ENCODE measurements at regions not wholly inside any gene's neighbourhood (a gene's known extent, or its start where the extent isn't known, plus 50 kb on each side); places are given as distances from the start of the nearest gene placed in this dataset.

DNA sequence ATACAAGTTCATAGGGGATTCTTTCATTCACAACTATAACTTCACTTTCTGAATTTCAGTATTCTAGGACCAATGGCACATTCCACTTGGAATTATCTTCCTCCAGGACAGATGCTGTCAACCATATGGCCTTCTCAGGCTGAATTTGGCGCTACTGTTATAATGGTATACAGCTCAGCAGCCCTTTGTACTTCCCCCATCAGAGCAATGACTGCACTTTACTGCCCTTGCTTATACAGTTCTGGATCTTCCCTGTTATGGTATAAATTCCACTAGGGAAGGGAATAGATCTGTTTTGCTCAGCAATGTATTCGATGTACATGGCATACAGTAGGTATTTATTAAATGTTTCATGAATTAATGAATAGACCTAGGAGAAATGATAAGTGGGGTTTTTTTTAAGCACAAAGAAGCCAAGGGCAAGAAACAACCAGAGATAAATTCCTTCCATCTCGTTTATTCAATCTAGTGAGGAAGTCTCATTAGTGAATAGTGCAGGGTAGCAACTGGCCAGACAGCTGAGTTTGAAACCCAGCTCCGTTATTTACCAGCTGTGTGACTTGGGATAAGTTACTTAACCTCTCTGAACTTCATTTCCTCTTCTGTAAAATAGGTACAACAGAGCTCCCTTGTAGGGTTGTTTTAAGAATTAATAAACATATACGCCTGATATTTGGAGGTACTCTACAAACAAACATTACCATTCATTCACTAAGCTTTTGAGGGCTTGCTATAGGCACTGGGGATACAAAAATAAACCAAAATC lies 97.1 kb upstream of the PRDM1 start:
- Histone ChIP-seq H3K9me3 (no peaks in the 10 kb centered on the region), H2AFZ (ENCODE audit: low read depth) (no peak overlapping the region; the same call in 1 of the 2 replicates), H4K20me1 (ENCODE audit: insufficient read depth) (no peaks in the 10 kb centered on the region), H3K4me1 (ENCODE audit: control insufficient read depth in 1 of 2, insufficient read depth in 2 of 2, low read depth in 1 of 2, low read length in 1 of 2) (peaks cover 6 to 17% of the 10 kb centered on the region in 2 experiments; a peak in 2 of 4 replicates), H3K9ac (no peak overlapping the region), H3K9me2 (no peaks in the 10 kb centered on the region), H3K36me3 (replicated peaks in 1 of 2; ENCODE audit: control insufficient read depth in 1 of 2, insufficient read depth in 2 of 2, low read length in 1 of 2) (no peaks in the 10 kb centered on the region), H3K27me3 (ENCODE audit: insufficient read depth) (no peaks in the 10 kb centered on the region), H3K79me2 (ENCODE audit: insufficient read depth) (no peaks in the 10 kb centered on the region), H3K4me2 (no peak overlapping the region), H3F3A (replicated peaks; ENCODE audit: insufficient read depth) (peaks cover 5% of the 10 kb centered on the region), H3K27ac (ENCODE audit: low read depth in 2 of 2, low read length in 1 of 2) (no peak overlapping the region), H3K4me3 (ENCODE audit: low read depth in 2 of 2, low read length in 1 of 2) (no peak overlapping the region)
- CTCF ChIA-PET = no interaction called here
- TF ChIP-seq GABPA (IDR thresholded peaks at IDR 0.05; ENCODE audit: low read depth) (no peak), CHD2 (IDR thresholded peaks at IDR 0.05; ENCODE audit: low read length, partially characterized antibody) (no peak), FOXM1 (IDR thresholded peaks at IDR 0.05; ENCODE audit: low read depth) (no peak), FOSL2 (IDR thresholded peaks at IDR 0.05; ENCODE audit: borderline replicate concordance, low read depth) (no peak), ELF1 (IDR thresholded peaks at IDR 0.05) (no peak), MEF2A (IDR thresholded peaks at IDR 0.05; ENCODE audit: borderline replicate concordance, low read depth) (no peak), SIN3A (IDR thresholded peaks at IDR 0.05; ENCODE audit: borderline replicate concordance, low read depth, low read length) (no peak), SMC3 (IDR thresholded peaks at IDR 0.05; ENCODE audit: low read depth, low read length) (no peak), YY1 (IDR thresholded peaks at IDR 0.05; ENCODE audit: low read depth) (no peak), RFX5 (IDR thresholded peaks at IDR 0.05; ENCODE audit: low read length) (no peak), RXRA (IDR thresholded peaks at IDR 0.05; ENCODE audit: borderline replicate concordance, low read depth) (no peak), MXI1 (IDR thresholded peaks at IDR 0.05; ENCODE audit: low read depth, low read length) (no peak), RAD21 (IDR thresholded peaks at IDR 0.05; ENCODE audit: low read length) (no peak), GATA2 (CRISPR knock-in tag; IDR thresholded peaks at IDR 0.05) (no peak)
- TF ChIP-seq, protein P1, sequence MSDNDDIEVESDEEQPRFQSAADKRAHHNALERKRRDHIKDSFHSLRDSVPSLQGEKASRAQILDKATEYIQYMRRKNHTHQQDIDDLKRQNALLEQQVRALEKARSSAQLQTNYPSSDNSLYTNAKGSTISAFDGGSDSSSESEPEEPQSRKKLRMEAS (IDR thresholded peaks at IDR 0.05; ENCODE audit: low read depth) = no peak
- TF ChIP-seq, protein P2, sequence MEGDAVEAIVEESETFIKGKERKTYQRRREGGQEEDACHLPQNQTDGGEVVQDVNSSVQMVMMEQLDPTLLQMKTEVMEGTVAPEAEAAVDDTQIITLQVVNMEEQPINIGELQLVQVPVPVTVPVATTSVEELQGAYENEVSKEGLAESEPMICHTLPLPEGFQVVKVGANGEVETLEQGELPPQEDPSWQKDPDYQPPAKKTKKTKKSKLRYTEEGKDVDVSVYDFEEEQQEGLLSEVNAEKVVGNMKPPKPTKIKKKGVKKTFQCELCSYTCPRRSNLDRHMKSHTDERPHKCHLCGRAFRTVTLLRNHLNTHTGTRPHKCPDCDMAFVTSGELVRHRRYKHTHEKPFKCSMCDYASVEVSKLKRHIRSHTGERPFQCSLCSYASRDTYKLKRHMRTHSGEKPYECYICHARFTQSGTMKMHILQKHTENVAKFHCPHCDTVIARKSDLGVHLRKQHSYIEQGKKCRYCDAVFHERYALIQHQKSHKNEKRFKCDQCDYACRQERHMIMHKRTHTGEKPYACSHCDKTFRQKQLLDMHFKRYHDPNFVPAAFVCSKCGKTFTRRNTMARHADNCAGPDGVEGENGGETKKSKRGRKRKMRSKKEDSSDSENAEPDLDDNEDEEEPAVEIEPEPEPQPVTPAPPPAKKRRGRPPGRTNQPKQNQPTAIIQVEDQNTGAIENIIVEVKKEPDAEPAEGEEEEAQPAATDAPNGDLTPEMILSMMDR (IDR thresholded peaks at IDR 0.05) = no peak
- TF ChIP-seq, protein P3, sequence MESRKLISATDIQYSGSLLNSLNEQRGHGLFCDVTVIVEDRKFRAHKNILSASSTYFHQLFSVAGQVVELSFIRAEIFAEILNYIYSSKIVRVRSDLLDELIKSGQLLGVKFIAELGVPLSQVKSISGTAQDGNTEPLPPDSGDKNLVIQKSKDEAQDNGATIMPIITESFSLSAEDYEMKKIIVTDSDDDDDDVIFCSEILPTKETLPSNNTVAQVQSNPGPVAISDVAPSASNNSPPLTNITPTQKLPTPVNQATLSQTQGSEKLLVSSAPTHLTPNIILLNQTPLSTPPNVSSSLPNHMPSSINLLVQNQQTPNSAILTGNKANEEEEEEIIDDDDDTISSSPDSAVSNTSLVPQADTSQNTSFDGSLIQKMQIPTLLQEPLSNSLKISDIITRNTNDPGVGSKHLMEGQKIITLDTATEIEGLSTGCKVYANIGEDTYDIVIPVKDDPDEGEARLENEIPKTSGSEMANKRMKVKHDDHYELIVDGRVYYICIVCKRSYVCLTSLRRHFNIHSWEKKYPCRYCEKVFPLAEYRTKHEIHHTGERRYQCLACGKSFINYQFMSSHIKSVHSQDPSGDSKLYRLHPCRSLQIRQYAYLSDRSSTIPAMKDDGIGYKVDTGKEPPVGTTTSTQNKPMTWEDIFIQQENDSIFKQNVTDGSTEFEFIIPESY (IDR thresholded peaks at IDR 0.05; ENCODE audit: borderline replicate concordance, low read depth) = no peak
- TF ChIP-seq, protein P4, sequence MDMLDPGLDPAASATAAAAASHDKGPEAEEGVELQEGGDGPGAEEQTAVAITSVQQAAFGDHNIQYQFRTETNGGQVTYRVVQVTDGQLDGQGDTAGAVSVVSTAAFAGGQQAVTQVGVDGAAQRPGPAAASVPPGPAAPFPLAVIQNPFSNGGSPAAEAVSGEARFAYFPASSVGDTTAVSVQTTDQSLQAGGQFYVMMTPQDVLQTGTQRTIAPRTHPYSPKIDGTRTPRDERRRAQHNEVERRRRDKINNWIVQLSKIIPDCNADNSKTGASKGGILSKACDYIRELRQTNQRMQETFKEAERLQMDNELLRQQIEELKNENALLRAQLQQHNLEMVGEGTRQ (IDR thresholded peaks at IDR 0.05; ENCODE audit: borderline replicate concordance, low read depth, low read length) = no peak
- TF ChIP-seq, protein P5, sequence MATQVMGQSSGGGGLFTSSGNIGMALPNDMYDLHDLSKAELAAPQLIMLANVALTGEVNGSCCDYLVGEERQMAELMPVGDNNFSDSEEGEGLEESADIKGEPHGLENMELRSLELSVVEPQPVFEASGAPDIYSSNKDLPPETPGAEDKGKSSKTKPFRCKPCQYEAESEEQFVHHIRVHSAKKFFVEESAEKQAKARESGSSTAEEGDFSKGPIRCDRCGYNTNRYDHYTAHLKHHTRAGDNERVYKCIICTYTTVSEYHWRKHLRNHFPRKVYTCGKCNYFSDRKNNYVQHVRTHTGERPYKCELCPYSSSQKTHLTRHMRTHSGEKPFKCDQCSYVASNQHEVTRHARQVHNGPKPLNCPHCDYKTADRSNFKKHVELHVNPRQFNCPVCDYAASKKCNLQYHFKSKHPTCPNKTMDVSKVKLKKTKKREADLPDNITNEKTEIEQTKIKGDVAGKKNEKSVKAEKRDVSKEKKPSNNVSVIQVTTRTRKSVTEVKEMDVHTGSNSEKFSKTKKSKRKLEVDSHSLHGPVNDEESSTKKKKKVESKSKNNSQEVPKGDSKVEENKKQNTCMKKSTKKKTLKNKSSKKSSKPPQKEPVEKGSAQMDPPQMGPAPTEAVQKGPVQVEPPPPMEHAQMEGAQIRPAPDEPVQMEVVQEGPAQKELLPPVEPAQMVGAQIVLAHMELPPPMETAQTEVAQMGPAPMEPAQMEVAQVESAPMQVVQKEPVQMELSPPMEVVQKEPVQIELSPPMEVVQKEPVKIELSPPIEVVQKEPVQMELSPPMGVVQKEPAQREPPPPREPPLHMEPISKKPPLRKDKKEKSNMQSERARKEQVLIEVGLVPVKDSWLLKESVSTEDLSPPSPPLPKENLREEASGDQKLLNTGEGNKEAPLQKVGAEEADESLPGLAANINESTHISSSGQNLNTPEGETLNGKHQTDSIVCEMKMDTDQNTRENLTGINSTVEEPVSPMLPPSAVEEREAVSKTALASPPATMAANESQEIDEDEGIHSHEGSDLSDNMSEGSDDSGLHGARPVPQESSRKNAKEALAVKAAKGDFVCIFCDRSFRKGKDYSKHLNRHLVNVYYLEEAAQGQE (IDR thresholded peaks at IDR 0.05; ENCODE audit: low read depth, low read length) = no peak
- no peak for DNase-seq
- POLR2A ChIA-PET = no interaction called here
- 49% methylated on average over 5 of the region's 5 CpGs for WGBS (ENCODE audit: low lambda C conversion rate)
